SU-DHL-6 (cell line): ENCODE measurements at regions not wholly inside any gene's neighbourhood (a gene's known extent, or its start where the extent isn't known, plus 50 kb on each side); places are given as distances from the start of the nearest gene placed in this dataset.

Experiments
- H2AFZ ChIP-seq: fragments of 200-600 bp; sonication (generic); 2 replicates; pipeline ENCODE4 v1.6.1; 2014; ENCODE audit warnings: low read depth, mild to moderate bottlenecking, moderate library complexity, mixed read lengths, antibody characterized with exemption, low read length; ENCODE audit not compliant: severe bottlenecking
- H3F3A ChIP-seq: fragments of 200-600 bp; shearing (Covaris generic); 2 replicates; pipeline ENCODE4 v1.6.0; 2016; ENCODE audit warnings: antibody characterized with exemption, mild to moderate bottlenecking; ENCODE audit not compliant: insufficient read depth
- H3K27ac ChIP-seq: fragments of 200-600 bp; sonication (generic); 2 replicates; pipeline ENCODE4 v1.5.1; 2016; ENCODE audit warnings: low read depth, mild to moderate bottlenecking, low read length, moderate library complexity, mixed read lengths
- H3K27me3 ChIP-seq: fragments of 200-600 bp; sonication (generic), shearing (Covaris generic); 2 replicates; pipeline ENCODE4 v1.6.0; 2014; ENCODE audit warnings: mild to moderate bottlenecking, low read length
- H3K36me3 ChIP-seq: fragments of 200-600 bp; sonication (generic); 2 replicates; pipeline ENCODE4 v1.6.1; 2014; ENCODE audit warnings: mild to moderate bottlenecking, low read length, mixed read lengths
- H3K4me2 ChIP-seq: fragments of 300-600, 200-600 bp; shearing (Covaris generic), sonication (generic); 2 replicates; pipeline ENCODE4 v1.6.0; 2014; ENCODE audit warnings: low read length, low read depth, mild to moderate bottlenecking; ENCODE audit not compliant: poor library complexity, severe bottlenecking
- H3K4me3 ChIP-seq: fragments of 200-600 bp; sonication (generic); 2 replicates; pipeline ENCODE4 v1.5.1; 2014; ENCODE audit warnings: antibody characterized with exemption, low read length, mild to moderate bottlenecking, mixed read lengths; ENCODE audit not compliant: insufficient read depth, poor library complexity, severe bottlenecking
- H3K79me2 ChIP-seq: fragments of 200-600 bp; sonication (generic); 2 replicates; pipeline ENCODE4 v1.6.1; 2014; ENCODE audit warnings: mild to moderate bottlenecking, low read length, moderate library complexity; ENCODE audit not compliant: insufficient read depth
- H3K9ac ChIP-seq: fragments of 200-600 bp; sonication (generic); 2 replicates; pipeline ENCODE4 v1.7.0; 2014; ENCODE audit warnings: mild to moderate bottlenecking, low read length
- H3K9me2 ChIP-seq: fragments of 200-600 bp; sonication (generic); replicated peaks from 2 replicates; pipeline ENCODE4 v1.6.1; 2014; ENCODE audit warnings: low read length; ENCODE audit not compliant: insufficient read depth
- H3K9me3 ChIP-seq: fragments of 200-600 bp; sonication (generic); 2 replicates; pipeline ENCODE4 v1.6.1; 2014; ENCODE audit warnings: low read length, mixed read lengths; ENCODE audit not compliant: insufficient read depth
- H4K20me1 ChIP-seq: fragments of 200-600 bp; sonication (generic); 2 replicates; pipeline ENCODE4 v1.6.1; 2014; ENCODE audit warnings: low read depth, mild to moderate bottlenecking, antibody characterized with exemption, low read length, moderate library complexity, mixed read lengths
- EZH2phosphoT487 ChIP-seq: fragments of 200-600 bp; sonication (generic), shearing (Covaris generic); conservative IDR thresholded peaks from 2 replicates; pipeline ENCODE4 v1.6.1; 2018; ENCODE audit warnings: mild to moderate bottlenecking, antibody characterized with exemption, low read length, moderate library complexity, mixed read lengths
- TF ChIP-seq, protein P1 (sequence below): fragments of 200-600 bp; sonication (generic); IDR thresholded peaks from one replicate; pipeline ENCODE4 v1.5.1; 2017; ENCODE audit warnings: antibody characterized with exemption, mild to moderate bottlenecking, low read length, moderate library complexity; ENCODE audit not compliant: insufficient read depth, poor library complexity, severe bottlenecking

- H3F3A ChIP-seq, result no peaks in the 10 kb centered on the region
These were observed 80.3 kb upstream of the CCDC28A start for GRCh38 chr6:138692978-138693909.

DNA sequence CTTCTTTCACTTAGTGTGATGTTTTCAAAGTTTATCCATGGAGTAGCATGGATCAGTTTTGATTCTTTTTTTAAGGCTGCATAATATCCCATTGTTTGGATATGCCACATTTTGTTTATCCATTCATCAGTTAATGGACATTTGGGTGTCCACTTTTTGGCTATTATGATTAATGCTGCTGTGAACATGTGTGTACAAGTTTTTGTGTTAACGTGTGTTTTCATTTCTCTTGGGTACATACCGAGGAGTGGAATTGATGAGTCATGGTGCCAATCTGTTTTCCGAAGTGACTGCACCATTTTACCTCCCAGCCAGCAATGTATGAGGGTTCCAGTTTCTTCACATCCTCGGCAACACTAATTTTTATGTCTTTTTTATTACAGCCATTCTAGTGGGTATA is 78.4 kb upstream of the CCDC28A start:
- H3K4me3 ChIP-seq, result no peak overlapping the region
- no peak overlapping the region for H3K9ac ChIP-seq
- no peak overlapping the region for H3K27ac ChIP-seq
- no peak overlapping the region for H3K4me2 ChIP-seq
- H3K79me2 ChIP-seq, result no peaks in the 10 kb centered on the region
- H3K27me3 ChIP-seq, result no peaks in the 10 kb centered on the region
- no peaks in the 10 kb centered on the region for H3K36me3 ChIP-seq
- H4K20me1 ChIP-seq, result no peaks in the 10 kb centered on the region
- no peaks in the 10 kb centered on the region for H3F3A ChIP-seq
- TF ChIP-seq, protein P1, sequence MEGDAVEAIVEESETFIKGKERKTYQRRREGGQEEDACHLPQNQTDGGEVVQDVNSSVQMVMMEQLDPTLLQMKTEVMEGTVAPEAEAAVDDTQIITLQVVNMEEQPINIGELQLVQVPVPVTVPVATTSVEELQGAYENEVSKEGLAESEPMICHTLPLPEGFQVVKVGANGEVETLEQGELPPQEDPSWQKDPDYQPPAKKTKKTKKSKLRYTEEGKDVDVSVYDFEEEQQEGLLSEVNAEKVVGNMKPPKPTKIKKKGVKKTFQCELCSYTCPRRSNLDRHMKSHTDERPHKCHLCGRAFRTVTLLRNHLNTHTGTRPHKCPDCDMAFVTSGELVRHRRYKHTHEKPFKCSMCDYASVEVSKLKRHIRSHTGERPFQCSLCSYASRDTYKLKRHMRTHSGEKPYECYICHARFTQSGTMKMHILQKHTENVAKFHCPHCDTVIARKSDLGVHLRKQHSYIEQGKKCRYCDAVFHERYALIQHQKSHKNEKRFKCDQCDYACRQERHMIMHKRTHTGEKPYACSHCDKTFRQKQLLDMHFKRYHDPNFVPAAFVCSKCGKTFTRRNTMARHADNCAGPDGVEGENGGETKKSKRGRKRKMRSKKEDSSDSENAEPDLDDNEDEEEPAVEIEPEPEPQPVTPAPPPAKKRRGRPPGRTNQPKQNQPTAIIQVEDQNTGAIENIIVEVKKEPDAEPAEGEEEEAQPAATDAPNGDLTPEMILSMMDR, result no peak
- TF ChIP-seq EZH2phosphoT487, result no peak
- no peaks in the 10 kb centered on the region for H3K9me2 ChIP-seq
- no peak overlapping the region for H2AFZ ChIP-seq
- no peaks in the 10 kb centered on the region for H3K9me3 ChIP-seq

More at GRCh38 chr6:138692978-138693909, 80.3 kb upstream of the CCDC28A start:
- H3K27ac ChIP-seq, result no peak overlapping the region
- H3K27me3 ChIP-seq, result no peaks in the 10 kb centered on the region
- no peaks in the 10 kb centered on the region for H3K9me3 ChIP-seq
- H3K9ac ChIP-seq, result peak overlapping the region; percentile 61
- no peaks in the 10 kb centered on the region for H3K79me2 ChIP-seq
- peak overlapping the region; percentile 74 for H3K4me3 ChIP-seq
- TF ChIP-seq, protein P1, result no peak
- TF ChIP-seq EZH2phosphoT487, result no peak
- no peaks in the 10 kb centered on the region for H3K9me2 ChIP-seq
- no peaks in the 10 kb centered on the region for H4K20me1 ChIP-seq
- peak overlapping the region; percentile 66 for H3K4me2 ChIP-seq
- peak overlapping the region; percentile 93 for H2AFZ ChIP-seq
- H3K36me3 ChIP-seq, result no peaks in the 10 kb centered on the region

- Histone ChIP-seq H4K20me1 (no peaks in the 10 kb centered on the region), H3K79me2 (no peaks in the 10 kb centered on the region), H3K36me3 (no peaks in the 10 kb centered on the region), H3K9me2 (no peaks in the 10 kb centered on the region), H3K9me3 (no peaks in the 10 kb centered on the region), H3K4me3 (no peak overlapping the region), H3K27ac (no peak overlapping the region), H3K27me3 (no peaks in the 10 kb centered on the region), H3K9ac (no peak overlapping the region), H3K4me2 (no peak overlapping the region), H3F3A (no peaks in the 10 kb centered on the region), H2AFZ (no peak overlapping the region)
- no peak for TF ChIP-seq EZH2phosphoT487
- TF ChIP-seq, protein P1, result no peak
These were observed 59.1 kb upstream of the CCDC28A start for GRCh38 chr6:138714493-138714892.
